Ishikawa (cell line): ENCODE measurements at regions not wholly inside any gene's neighbourhood (a gene's known extent, or its start where the extent isn't known, plus 50 kb on each side); places are given as distances from the start of the nearest gene placed in this dataset.

Source experiments
- CEBPB ChIP-seq: IDR thresholded peaks from 2 replicates; pipeline ENCODE4 v1.6.1; 2012
- CREB1 ChIP-seq: IDR thresholded peaks from 2 replicates; pipeline ENCODE4 v1.6.1; 2012; ENCODE audit warnings: low read depth
- EP300 ChIP-seq: IDR thresholded peaks from 2 replicates; pipeline ENCODE4 v1.6.1; 2012; ENCODE audit warnings: borderline replicate concordance
- FOXM1 ChIP-seq: IDR thresholded peaks from 2 replicates; pipeline ENCODE4 v1.6.1; 2012; ENCODE audit warnings: low read depth, borderline replicate concordance
- RAD21 ChIP-seq: IDR thresholded peaks from 2 replicates; pipeline ENCODE4 v1.6.1; 2012; ENCODE audit warnings: low read depth
- TAF1 ChIP-seq: IDR thresholded peaks from 2 replicates; pipeline ENCODE4 v1.6.1; 2012; ENCODE audit warnings: low read depth, mild to moderate bottlenecking
- TCF12 ChIP-seq: IDR thresholded peaks from 2 replicates; pipeline ENCODE4 v1.6.1; 2012; ENCODE audit warnings: low read depth
- TEAD4 ChIP-seq: IDR thresholded peaks from 2 replicates; pipeline ENCODE4 v1.6.1; 2012
- YY1 ChIP-seq: IDR thresholded peaks from 2 replicates; pipeline ENCODE4 v1.6.1; 2012; ENCODE audit warnings: low read depth
- ZBTB7A ChIP-seq: IDR thresholded peaks from 2 replicates; pipeline ENCODE4 v1.6.1; 2012; ENCODE audit warnings: low read depth
- TF ChIP-seq, protein P1 (sequence below): IDR thresholded peaks from 2 replicates; pipeline ENCODE4 v1.6.1; 2012
- TF ChIP-seq, protein P2 (sequence below): IDR thresholded peaks from 2 replicates; pipeline ENCODE4 v1.6.1; 2012; ENCODE audit warnings: low read depth, mild to moderate bottlenecking

DNA sequence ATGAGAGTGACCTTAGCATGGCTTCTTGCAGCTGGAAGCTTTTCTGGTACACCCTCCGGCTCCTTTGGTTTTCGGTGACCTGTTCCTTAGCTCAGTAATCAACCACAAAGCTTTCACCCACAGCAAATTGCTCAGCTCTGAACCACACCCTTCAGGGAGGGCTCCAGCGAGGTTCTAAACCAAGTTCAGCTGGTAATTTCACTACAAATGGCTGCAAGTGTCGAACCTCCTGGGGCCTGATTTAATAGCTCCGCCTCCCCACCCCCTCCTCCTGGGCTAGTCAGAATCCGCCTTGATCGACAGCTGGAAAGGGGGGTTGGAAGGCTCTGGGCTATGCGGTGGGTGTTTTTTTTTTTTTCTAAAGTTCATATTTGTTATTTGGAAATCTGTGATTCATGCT lies 150.9 kb upstream of the MCTP2 start:
- TF ChIP-seq, protein P1, sequence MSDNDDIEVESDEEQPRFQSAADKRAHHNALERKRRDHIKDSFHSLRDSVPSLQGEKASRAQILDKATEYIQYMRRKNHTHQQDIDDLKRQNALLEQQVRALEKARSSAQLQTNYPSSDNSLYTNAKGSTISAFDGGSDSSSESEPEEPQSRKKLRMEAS: no peak
- TF ChIP-seq TAF1 (no peak), RAD21 (no peak), YY1 (no peak), CREB1 (no peak), FOXM1 (no peak), TEAD4 (no peak), EP300 (no peak), CEBPB (no peak), ZBTB7A (no peak), TCF12 (no peak)
- TF ChIP-seq, protein P2, sequence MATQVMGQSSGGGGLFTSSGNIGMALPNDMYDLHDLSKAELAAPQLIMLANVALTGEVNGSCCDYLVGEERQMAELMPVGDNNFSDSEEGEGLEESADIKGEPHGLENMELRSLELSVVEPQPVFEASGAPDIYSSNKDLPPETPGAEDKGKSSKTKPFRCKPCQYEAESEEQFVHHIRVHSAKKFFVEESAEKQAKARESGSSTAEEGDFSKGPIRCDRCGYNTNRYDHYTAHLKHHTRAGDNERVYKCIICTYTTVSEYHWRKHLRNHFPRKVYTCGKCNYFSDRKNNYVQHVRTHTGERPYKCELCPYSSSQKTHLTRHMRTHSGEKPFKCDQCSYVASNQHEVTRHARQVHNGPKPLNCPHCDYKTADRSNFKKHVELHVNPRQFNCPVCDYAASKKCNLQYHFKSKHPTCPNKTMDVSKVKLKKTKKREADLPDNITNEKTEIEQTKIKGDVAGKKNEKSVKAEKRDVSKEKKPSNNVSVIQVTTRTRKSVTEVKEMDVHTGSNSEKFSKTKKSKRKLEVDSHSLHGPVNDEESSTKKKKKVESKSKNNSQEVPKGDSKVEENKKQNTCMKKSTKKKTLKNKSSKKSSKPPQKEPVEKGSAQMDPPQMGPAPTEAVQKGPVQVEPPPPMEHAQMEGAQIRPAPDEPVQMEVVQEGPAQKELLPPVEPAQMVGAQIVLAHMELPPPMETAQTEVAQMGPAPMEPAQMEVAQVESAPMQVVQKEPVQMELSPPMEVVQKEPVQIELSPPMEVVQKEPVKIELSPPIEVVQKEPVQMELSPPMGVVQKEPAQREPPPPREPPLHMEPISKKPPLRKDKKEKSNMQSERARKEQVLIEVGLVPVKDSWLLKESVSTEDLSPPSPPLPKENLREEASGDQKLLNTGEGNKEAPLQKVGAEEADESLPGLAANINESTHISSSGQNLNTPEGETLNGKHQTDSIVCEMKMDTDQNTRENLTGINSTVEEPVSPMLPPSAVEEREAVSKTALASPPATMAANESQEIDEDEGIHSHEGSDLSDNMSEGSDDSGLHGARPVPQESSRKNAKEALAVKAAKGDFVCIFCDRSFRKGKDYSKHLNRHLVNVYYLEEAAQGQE: no peak
